ENCODE measurements at regions not wholly inside any gene's neighbourhood (a gene's known extent, or its start where the extent isn't known, plus 50 kb on each side); places are given as distances from the start of the nearest gene placed in this dataset.

DNA sequence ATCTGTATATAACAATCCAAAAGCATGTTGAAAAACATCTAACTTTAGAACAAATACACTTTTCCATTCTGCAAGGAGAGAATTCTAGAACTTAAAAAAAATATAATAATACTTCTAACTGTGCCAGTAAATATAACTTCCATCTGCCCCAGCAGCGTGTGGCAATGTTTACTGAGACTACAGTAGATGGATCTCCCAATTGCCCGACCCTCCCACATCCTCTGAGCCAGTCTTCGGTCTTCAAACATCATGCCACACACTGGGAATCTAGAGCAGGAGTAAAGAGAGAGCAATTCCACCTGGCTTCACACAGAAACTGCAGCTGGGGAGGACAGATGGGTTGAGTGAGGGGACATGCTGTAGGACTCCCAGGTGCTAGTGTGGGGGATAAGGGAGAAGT is 121.3 kb upstream of the NHSL1 start:
- no peak for TF ChIP-seq BCL11A (IDR thresholded peaks at IDR 0.05; ENCODE audit: low read depth in 2 of 2, low read length in 2 of 2)
- no peak for TF ChIP-seq BRCA1 (IDR thresholded peaks at IDR 0.05; ENCODE audit: low read depth, low read length)
- TF ChIP-seq POLR2A (IDR thresholded peaks at IDR 0.05; ENCODE audit: control extremely low read depth in 1 of 2, low read depth in 2 of 2, low read length in 2 of 2) = no peak
- TF ChIP-seq EZH2 (IDR thresholded peaks at IDR 0.05; ENCODE audit: low read depth, low read length, severe bottlenecking) = no peak
- TF ChIP-seq TAF1 (IDR thresholded peaks at IDR 0.05; ENCODE audit: low read depth, low read length) = no peak
- no peak for TF ChIP-seq CEBPB (IDR thresholded peaks at IDR 0.05; ENCODE audit: low read depth, low read length)
- TF ChIP-seq PHF8 (conservative IDR thresholded peaks at IDR 0.05; ENCODE audit: low read depth, low read length) = no peak
- TF ChIP-seq, protein P1, sequence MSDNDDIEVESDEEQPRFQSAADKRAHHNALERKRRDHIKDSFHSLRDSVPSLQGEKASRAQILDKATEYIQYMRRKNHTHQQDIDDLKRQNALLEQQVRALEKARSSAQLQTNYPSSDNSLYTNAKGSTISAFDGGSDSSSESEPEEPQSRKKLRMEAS (IDR thresholded peaks at IDR 0.05) = no peak
- TF ChIP-seq, protein P2, sequence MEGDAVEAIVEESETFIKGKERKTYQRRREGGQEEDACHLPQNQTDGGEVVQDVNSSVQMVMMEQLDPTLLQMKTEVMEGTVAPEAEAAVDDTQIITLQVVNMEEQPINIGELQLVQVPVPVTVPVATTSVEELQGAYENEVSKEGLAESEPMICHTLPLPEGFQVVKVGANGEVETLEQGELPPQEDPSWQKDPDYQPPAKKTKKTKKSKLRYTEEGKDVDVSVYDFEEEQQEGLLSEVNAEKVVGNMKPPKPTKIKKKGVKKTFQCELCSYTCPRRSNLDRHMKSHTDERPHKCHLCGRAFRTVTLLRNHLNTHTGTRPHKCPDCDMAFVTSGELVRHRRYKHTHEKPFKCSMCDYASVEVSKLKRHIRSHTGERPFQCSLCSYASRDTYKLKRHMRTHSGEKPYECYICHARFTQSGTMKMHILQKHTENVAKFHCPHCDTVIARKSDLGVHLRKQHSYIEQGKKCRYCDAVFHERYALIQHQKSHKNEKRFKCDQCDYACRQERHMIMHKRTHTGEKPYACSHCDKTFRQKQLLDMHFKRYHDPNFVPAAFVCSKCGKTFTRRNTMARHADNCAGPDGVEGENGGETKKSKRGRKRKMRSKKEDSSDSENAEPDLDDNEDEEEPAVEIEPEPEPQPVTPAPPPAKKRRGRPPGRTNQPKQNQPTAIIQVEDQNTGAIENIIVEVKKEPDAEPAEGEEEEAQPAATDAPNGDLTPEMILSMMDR (IDR thresholded peaks at IDR 0.05; ENCODE audit: control extremely low read depth in 1 of 3, insufficient read depth in 1 of 3, low read depth in 1 of 3, low read length in 3 of 3) = no peak
- TF ChIP-seq, protein P3, sequence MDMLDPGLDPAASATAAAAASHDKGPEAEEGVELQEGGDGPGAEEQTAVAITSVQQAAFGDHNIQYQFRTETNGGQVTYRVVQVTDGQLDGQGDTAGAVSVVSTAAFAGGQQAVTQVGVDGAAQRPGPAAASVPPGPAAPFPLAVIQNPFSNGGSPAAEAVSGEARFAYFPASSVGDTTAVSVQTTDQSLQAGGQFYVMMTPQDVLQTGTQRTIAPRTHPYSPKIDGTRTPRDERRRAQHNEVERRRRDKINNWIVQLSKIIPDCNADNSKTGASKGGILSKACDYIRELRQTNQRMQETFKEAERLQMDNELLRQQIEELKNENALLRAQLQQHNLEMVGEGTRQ (IDR thresholded peaks at IDR 0.05; ENCODE audit: low read length) = no peak
